CD4-positive, alpha-beta T cell (primary cell): ENCODE measurements at regions not wholly inside any gene's neighbourhood (a gene's known extent, or its start where the extent isn't known, plus 50 kb on each side); places are given as distances from the start of the nearest gene placed in this dataset.

Source experiments
- ATAC-seq: fragments of 200-7000 bp; cut with Tn5 transposase; one replicate; pipeline ENCODE4 v1.10.0; 2022; ENCODE audit warnings: mild to moderate bottlenecking; ENCODE audit not compliant: poor library complexity
- CTCF ChIA-PET: fragments of 350-600 bp; sonication (Branson Sonifier 250); formaldehyde crosslinking; loops from one replicate; lab custom pipeline; 2021; ENCODE audit warnings: antibody characterized with exemption, inconsistent platforms; lab: Charles Lee
- POLR2A ChIA-PET: fragments of 350-600 bp; sonication (Branson Sonifier 250); formaldehyde crosslinking; loops from one replicate; lab custom pipeline; 2021; ENCODE audit warnings: antibody characterized with exemption, inconsistent platforms; lab: Charles Lee
- DNase-seq, 14 experiments: peaks; one replicate each; pipeline ENCODE4 v3.0.0-alpha.2; 2013 to 2020; ENCODE audit warnings: mixed read lengths in 2 of 14
- H3K27ac ChIP-seq, 2 donors: one replicate each; pipeline versions ENCODE4 v1.5.1 to v1.7.0; 2013; ENCODE audit warnings: low read length in 2 of 2, low read depth in 1 of 2, mild to moderate bottlenecking in 1 of 2
- H3K27me3 ChIP-seq, 2 experiments: 1 replicate in 1 of 2; 2 replicates in 1 of 2; pipeline versions ENCODE4 v1.6.1 to v1.7.0; 2013; ENCODE audit warnings: low read length in 2 of 2, control low read depth in 1 of 2, mild to moderate bottlenecking in 1 of 2, moderate library complexity in 1 of 2; ENCODE audit not compliant: insufficient read depth in 2 of 2, control insufficient read depth in 1 of 2
- H3K36me3 ChIP-seq: one replicate; pipeline ENCODE4 v1.6.1; 2013; ENCODE audit warnings: low read length, control low read depth; ENCODE audit not compliant: insufficient read depth
- H3K4me1 ChIP-seq: one replicate; pipeline ENCODE4 v1.6.1; 2013; ENCODE audit warnings: low read length, control low read depth; ENCODE audit not compliant: insufficient read depth
- H3K4me3 ChIP-seq: one replicate; pipeline ENCODE4 v1.5.1; 2013; ENCODE audit warnings: mild to moderate bottlenecking, low read length, moderate library complexity
- H3K9me3 ChIP-seq, 2 experiments: 1 replicate in 1 of 2; 2 replicates in 1 of 2; pipeline versions ENCODE4 v1.6.1 to v1.7.0; 2013; ENCODE audit warnings: low read length in 2 of 2, mild to moderate bottlenecking in 2 of 2, control low read depth in 1 of 2, moderate library complexity in 1 of 2; ENCODE audit not compliant: control insufficient read depth in 1 of 2, insufficient read depth in 1 of 2
- H3K27ac Mint-ChIP-seq: one replicate; pipeline ENCODE4 v1.8.0; 2020; ENCODE audit warnings: mixed read lengths
- H3K27me3 Mint-ChIP-seq: one replicate; pipeline ENCODE4 v1.8.0; 2021; ENCODE audit warnings: mixed read lengths
- H3K36me3 Mint-ChIP-seq: one replicate; pipeline ENCODE4 v1.8.0; 2021; ENCODE audit warnings: low read depth, mixed read lengths
- H3K4me1 Mint-ChIP-seq: one replicate; pipeline ENCODE4 v1.8.0; 2021; ENCODE audit warnings: low read depth, mixed read lengths
- H3K4me3 Mint-ChIP-seq: one replicate; pipeline ENCODE4 v1.8.0; 2020; ENCODE audit warnings: mild to moderate bottlenecking, mixed read lengths
- H3K9me3 Mint-ChIP-seq: one replicate; pipeline ENCODE4 v1.8.0; 2020; ENCODE audit warnings: mixed read lengths
- intact Hi-C, 2 experiments: fragments of 100-400 bp; cut with DNase I in 1 of 2; cut with micrococcal nuclease in 1 of 2; formaldehyde crosslinking; loops; one replicate each; pipeline versions ENCODE4 v1.15.1 to v1.9.0; 2023 to 2025; cut with DNase I, micrococcal nuclease
- TF ChIP-seq, protein P1 (sequence below): fragments of 200-600 bp; IDR thresholded peaks from one replicate; pipeline ENCODE4 v1.8.0; 2022; ENCODE audit warnings: antibody characterized with exemption, mild to moderate bottlenecking

GRCh38 chr9:124108216-124108615 is 96.6 kb downstream of the LHX2 start:
- Mint-ChIP-seq H3K4me1 (no peaks in the 10 kb centered on the region), H3K27ac (no peak overlapping the region), H3K27me3 (peaks cover 25% of the 10 kb centered on the region), H3K9me3 (no peaks in the 10 kb centered on the region), H3K36me3 (no peaks in the 10 kb centered on the region), H3K4me3 (no peak overlapping the region)
- DNase-seq (no peak), ATAC-seq (no peak)
- H3K9me3 ChIP-seq = peaks cover 0 to 11% of the 10 kb centered on the region in 2 experiments
- ChIA-PET CTCF (no interaction called here), POLR2A (no interaction called here)
- no peaks in the 10 kb centered on the region for H3K36me3 ChIP-seq
- no peak overlapping the region for H3K4me3 ChIP-seq
- intact Hi-C loops = no loop called here
- H3K27ac ChIP-seq = no peak overlapping the region
- TF ChIP-seq, protein P1, sequence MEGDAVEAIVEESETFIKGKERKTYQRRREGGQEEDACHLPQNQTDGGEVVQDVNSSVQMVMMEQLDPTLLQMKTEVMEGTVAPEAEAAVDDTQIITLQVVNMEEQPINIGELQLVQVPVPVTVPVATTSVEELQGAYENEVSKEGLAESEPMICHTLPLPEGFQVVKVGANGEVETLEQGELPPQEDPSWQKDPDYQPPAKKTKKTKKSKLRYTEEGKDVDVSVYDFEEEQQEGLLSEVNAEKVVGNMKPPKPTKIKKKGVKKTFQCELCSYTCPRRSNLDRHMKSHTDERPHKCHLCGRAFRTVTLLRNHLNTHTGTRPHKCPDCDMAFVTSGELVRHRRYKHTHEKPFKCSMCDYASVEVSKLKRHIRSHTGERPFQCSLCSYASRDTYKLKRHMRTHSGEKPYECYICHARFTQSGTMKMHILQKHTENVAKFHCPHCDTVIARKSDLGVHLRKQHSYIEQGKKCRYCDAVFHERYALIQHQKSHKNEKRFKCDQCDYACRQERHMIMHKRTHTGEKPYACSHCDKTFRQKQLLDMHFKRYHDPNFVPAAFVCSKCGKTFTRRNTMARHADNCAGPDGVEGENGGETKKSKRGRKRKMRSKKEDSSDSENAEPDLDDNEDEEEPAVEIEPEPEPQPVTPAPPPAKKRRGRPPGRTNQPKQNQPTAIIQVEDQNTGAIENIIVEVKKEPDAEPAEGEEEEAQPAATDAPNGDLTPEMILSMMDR = no peak
- H3K4me1 ChIP-seq = no peaks in the 10 kb centered on the region
- H3K27me3 ChIP-seq = peaks cover 0 to 10% of the 10 kb centered on the region in 2 experiments

GRCh38 chr9:124110307-124110915 is 98.8 kb downstream of the LHX2 start:
- TF ChIP-seq, protein P1 = no peak
- H3K4me3 ChIP-seq = no peak overlapping the region
- H3K4me1 ChIP-seq = no peaks in the 10 kb centered on the region
- peak in 9 of 14 experiments; percentile 7 to 54 (median 13) for DNase-seq
- no peak overlapping the region for H3K27ac ChIP-seq
- peaks cover 0 to 11% of the 10 kb centered on the region in 2 experiments for H3K9me3 ChIP-seq
- intact Hi-C loops = no loop called here
- Mint-ChIP-seq H3K36me3 (no peaks in the 10 kb centered on the region), H3K9me3 (no peaks in the 10 kb centered on the region), H3K4me1 (no peaks in the 10 kb centered on the region), H3K27ac (no peak overlapping the region), H3K4me3 (no peak overlapping the region), H3K27me3 (peaks cover 40% of the 10 kb centered on the region)
- H3K36me3 ChIP-seq = no peaks in the 10 kb centered on the region
- no peak for ATAC-seq
- ChIA-PET POLR2A (no interaction called here), CTCF (no interaction called here)
- H3K27me3 ChIP-seq = peaks cover 0 to 15% of the 10 kb centered on the region in 2 experiments

DNA sequence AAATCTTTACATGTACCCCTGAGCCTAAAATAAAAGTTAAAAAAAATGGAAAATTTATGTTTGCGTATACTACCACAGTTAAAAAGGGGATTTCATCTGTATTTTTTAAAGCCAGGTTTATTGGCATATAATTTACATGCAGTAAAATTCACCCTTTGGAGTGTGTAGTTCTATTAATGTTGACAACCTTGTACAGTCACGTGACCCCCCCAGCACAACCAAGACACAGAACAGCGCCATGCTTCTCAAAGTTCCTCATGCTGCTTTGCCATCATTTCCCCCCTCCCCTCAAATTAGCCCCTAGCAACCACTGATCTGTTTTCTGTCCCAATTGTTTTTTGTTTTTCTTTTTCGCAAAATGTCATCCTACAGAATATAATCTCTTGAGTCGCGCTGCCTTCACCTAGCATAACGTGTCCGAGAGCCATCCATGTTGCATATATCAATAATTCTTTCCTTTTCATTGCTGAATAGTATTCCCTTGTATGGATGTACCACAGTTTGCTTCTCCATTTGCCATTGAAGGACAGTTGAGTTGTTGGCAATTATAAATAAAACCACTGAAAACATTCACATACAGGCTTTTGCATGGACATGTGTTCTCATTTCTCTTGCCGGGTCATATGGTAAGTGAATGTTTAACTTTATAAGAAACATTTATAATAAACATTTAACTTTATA is 105.3 kb downstream of the LHX2 start:
- peaks cover 4% of the 10 kb centered on the region for H3K9me3 Mint-ChIP-seq
- H3K4me1 Mint-ChIP-seq = no peaks in the 10 kb centered on the region
- DNase-seq = no peak
- Histone ChIP-seq H3K4me1 (no peaks in the 10 kb centered on the region), H3K36me3 (no peaks in the 10 kb centered on the region), H3K9me3 (peaks cover 0 to 15% of the 10 kb centered on the region in 2 experiments), H3K27me3 (peaks cover 5 to 14% of the 10 kb centered on the region in 2 experiments), H3K4me3 (no peak overlapping the region), H3K27ac (no peak overlapping the region)
- POLR2A ChIA-PET = no interaction called here
- H3K27me3 Mint-ChIP-seq = peaks cover 50% of the 10 kb centered on the region
- CTCF ChIA-PET = interaction anchor here (1.2 kb wide), 1 partner anchor 10 kb away, joined by 6 read pairs; no protein-coding TSS in a partner anchor
- TF ChIP-seq, protein P1 = no peak
- H3K27ac Mint-ChIP-seq = no peak overlapping the region
- no peak for ATAC-seq
- no peaks in the 10 kb centered on the region for H3K36me3 Mint-ChIP-seq
- H3K4me3 Mint-ChIP-seq = no peak overlapping the region
- intact Hi-C loops = no loop called here
